ENCODE measurements at regions not wholly inside any gene's neighbourhood (a gene's known extent, or its start where the extent isn't known, plus 50 kb on each side); places are given as distances from the start of the nearest gene placed in this dataset.
A peak's percentile ranks its signal among the peaks of the same experiment; 100 is the strongest.

- Histone ChIP-seq H3K9me3 (no peaks in the 10 kb centered on the region), H3K4me3 (no peak overlapping the region), H3K27ac (no peak overlapping the region), H3K36me3 (no peaks in the 10 kb centered on the region), H3K27me3 (peaks cover 0 to 4% of the 10 kb centered on the region in 2 donors), H3K4me1 (no peaks in the 10 kb centered on the region)
- intact Hi-C loops (cut with DNase I): no loop called here
- DNase-seq (no peak), ATAC-seq (no peak)
- TF ChIP-seq POLR2A (IDR thresholded peaks at IDR 0.05) (no peak), CTCF (IDR thresholded peaks at IDR 0.05) (no peak)
- 50% methylated on average over 1 of the region's 1 CpG for WGBS (ENCODE audit: insufficient coverage, low coverage, low lambda C conversion rate, missing lambda C conversion rate)
These were observed 154.3 kb upstream of the CASK start for GRCh38 chrX:42077675-42078074.

GRCh38 chrX:42075032-42075431 is 151.7 kb upstream of the CASK start:
- intact Hi-C loops (cut with DNase I): no loop called here

GRCh38 chrX:42073448-42073847 is 150.1 kb upstream of the CASK start:
- Histone ChIP-seq H3K27me3 (no peaks in the 10 kb centered on the region), H3K4me3 (no peak overlapping the region), H3K9me3 (no peaks in the 10 kb centered on the region), H3K27ac (no peak overlapping the region), H3K36me3 (no peaks in the 10 kb centered on the region), H3K4me1 (no peaks in the 10 kb centered on the region)
- DNase-seq (no peak), ATAC-seq (peak in 2 of 4 donors; percentile 38 to 62)
- 30% methylated on average over 3 of the region's 3 CpGs for WGBS (ENCODE audit: insufficient coverage, low coverage, low lambda C conversion rate, missing lambda C conversion rate)
- no peak for TF ChIP-seq CTCF (IDR thresholded peaks at IDR 0.05)
- no peak for TF ChIP-seq POLR2A (IDR thresholded peaks at IDR 0.05)
- intact Hi-C loops (cut with DNase I): no loop called here

More at GRCh38 chrX:42075032-42075431, 151.7 kb upstream of the CASK start:
- H3K36me3 ChIP-seq: no peaks in the 10 kb centered on the region
- H3K9me3 ChIP-seq: no peaks in the 10 kb centered on the region
- H3K27me3 ChIP-seq: no peaks in the 10 kb centered on the region
- TF ChIP-seq POLR2A (IDR thresholded peaks at IDR 0.05) (no peak), CTCF (IDR thresholded peaks at IDR 0.05) (no peak)
- no peak overlapping the region for H3K4me3 ChIP-seq
- DNase-seq (no peak), ATAC-seq (no peak)
- no peaks in the 10 kb centered on the region for H3K4me1 ChIP-seq
- 65% methylated on average over 8 of the region's 8 CpGs for WGBS (ENCODE audit: insufficient coverage, low coverage, low lambda C conversion rate, missing lambda C conversion rate)
- H3K27ac ChIP-seq: no peak overlapping the region

- Histone ChIP-seq H3K9me3 (no peaks in the 10 kb centered on the region), H3K4me3 (no peak overlapping the region), H3K27me3 (no peaks in the 10 kb centered on the region), H3K36me3 (no peaks in the 10 kb centered on the region), H3K4me1 (no peaks in the 10 kb centered on the region), H3K27ac (no peak overlapping the region)
- DNase-seq (no peak), ATAC-seq (no peak)
- TF ChIP-seq POLR2A (IDR thresholded peaks at IDR 0.05): no peak
- TF ChIP-seq CTCF (IDR thresholded peaks at IDR 0.05): no peak
- intact Hi-C loops (cut with DNase I): no loop called here
These were observed 147.5 kb upstream of the CASK start for GRCh38 chrX:42070866-42071265.

- H3K4me1 ChIP-seq: no peaks in the 10 kb centered on the region
- no peaks in the 10 kb centered on the region for H3K27me3 ChIP-seq
- intact Hi-C loops (cut with DNase I): no loop called here
- no peak overlapping the region for H3K27ac ChIP-seq
- H3K36me3 ChIP-seq: no peaks in the 10 kb centered on the region
- no peak for ATAC-seq
- no peak for DNase-seq
- H3K4me3 ChIP-seq: no peak overlapping the region
- 41% methylated on average over 1 of the region's 1 CpG for WGBS (ENCODE audit: insufficient coverage, low coverage, low lambda C conversion rate, missing lambda C conversion rate)
- no peaks in the 10 kb centered on the region for H3K9me3 ChIP-seq
- TF ChIP-seq POLR2A (IDR thresholded peaks at IDR 0.05) (no peak), CTCF (IDR thresholded peaks at IDR 0.05) (no peak)
These were observed 130.9 kb upstream of the CASK start for GRCh38 chrX:42054256-42054655.
